ENCODE measurements at regions not wholly inside any gene's neighbourhood (a gene's known extent, or its start where the extent isn't known, plus 50 kb on each side); places are given as distances from the start of the nearest gene placed in this dataset.

DNA sequence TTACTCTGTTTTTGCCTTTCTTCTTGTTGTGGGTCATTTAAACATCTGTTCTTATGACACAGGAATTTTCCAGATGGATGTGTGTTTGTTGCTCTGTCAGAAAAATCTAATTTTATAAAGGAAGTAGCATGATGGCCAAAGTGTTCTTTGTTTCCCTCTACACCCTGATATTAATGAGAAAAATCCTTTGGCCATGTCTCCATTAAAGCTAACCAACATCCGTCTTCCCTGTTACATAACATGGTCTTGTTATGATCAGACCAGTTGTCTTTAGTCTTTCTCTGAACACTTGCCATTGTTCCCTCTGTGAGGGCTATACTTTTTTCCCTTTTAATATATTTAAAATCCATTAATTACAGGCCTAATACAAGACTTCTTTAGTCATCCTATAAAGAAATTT is 142.2 kb upstream of the SPRY2 start (continued):
- TF ChIP-seq, protein P1, sequence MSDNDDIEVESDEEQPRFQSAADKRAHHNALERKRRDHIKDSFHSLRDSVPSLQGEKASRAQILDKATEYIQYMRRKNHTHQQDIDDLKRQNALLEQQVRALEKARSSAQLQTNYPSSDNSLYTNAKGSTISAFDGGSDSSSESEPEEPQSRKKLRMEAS (IDR thresholded peaks at IDR 0.05; ENCODE audit: low read depth, low read length) = no peak
- TF ChIP-seq PAX5 (IDR thresholded peaks at IDR 0.05; ENCODE audit: borderline replicate concordance, low read depth, low read length) = no peak
- no peak for TF ChIP-seq SIX5 (IDR thresholded peaks at IDR 0.05; ENCODE audit: low read depth, low read length, severe bottlenecking)
- TF ChIP-seq KAT2A (conservative IDR thresholded peaks at IDR 0.05; ENCODE audit: control insufficient read depth, low read depth, low read length) = no peak
- TF ChIP-seq YBX1 (IDR thresholded peaks at IDR 0.05) = no peak

DNA sequence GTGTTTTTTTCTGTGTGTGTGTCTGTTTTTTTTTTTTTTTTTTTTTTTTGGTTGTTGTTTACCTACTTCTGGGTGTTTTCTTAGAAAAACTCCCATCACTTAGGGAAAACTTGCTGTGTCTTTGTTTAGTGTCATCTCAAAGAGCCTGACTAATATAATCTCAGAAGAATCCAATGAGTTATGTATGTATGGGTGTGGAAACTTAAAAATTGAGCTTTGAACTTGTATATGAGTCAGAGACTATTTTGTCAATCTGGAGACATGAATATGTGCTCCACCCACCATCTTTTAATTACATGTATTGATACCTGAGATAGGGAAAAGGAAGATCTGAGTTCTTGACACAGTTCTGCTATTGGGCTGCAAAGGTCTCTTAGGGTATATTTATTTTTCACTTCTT is 140.7 kb upstream of the SPRY2 start:
- in situ Hi-C loops (cut with MboI) = no loop called here
- intact Hi-C loops (cut with micrococcal nuclease; ENCODE audit: unreplicated experiment) = no loop called here
- Histone ChIP-seq H2AFZ (ENCODE audit: control insufficient read depth, low read depth, low read length) (no peak overlapping the region), H3K27me3 (replicated peaks in 1 of 2; ENCODE audit: control insufficient read depth in 2 of 2, insufficient read depth in 2 of 2, low read length in 1 of 2) (no peaks in the 10 kb centered on the region), H3K36me3 (ENCODE audit: control insufficient read depth in 2 of 2, insufficient read depth in 2 of 2, low read length in 1 of 2) (no peaks in the 10 kb centered on the region), H3K4me3 (no peak overlapping the region), H3K79me2 (ENCODE audit: control insufficient read depth, insufficient read depth, low read length) (no peaks in the 10 kb centered on the region), H3K27ac (ENCODE audit: control insufficient read depth, insufficient read depth) (no peak overlapping the region), H3K4me2 (ENCODE audit: control insufficient read depth, insufficient read depth) (no peak overlapping the region), H3K9me3 (replicated peaks; ENCODE audit: control insufficient read depth, insufficient read depth, low read length) (no peaks in the 10 kb centered on the region), H3K4me1 (ENCODE audit: control insufficient read depth, insufficient read depth, low read length) (no peaks in the 10 kb centered on the region), H4K20me1 (ENCODE audit: control insufficient read depth, insufficient read depth) (no peaks in the 10 kb centered on the region), H3K9ac (ENCODE audit: control insufficient read depth, insufficient read depth, low read length) (no peak overlapping the region)
- ChIA-PET CTCF (interaction anchor here (0.6 to 1.4 kb wide), 4 partner anchors 25 to 241 kb away, joined by 3 to 4 read pairs (median 4); no protein-coding TSS in a partner anchor), SMC1A (ENCODE audit: uncharacterized antibody, unreplicated experiment) (interaction anchor here (0.9 to 1.8 kb wide), 11 partner anchors 10 to 228 kb away, joined by 3 to 7 read pairs (median 4); no protein-coding TSS in a partner anchor), RAD21 (ENCODE audit: unreplicated experiment) (interaction anchor here (1.1 to 1.6 kb wide), 4 partner anchors 15 to 442 kb away, joined by 3 to 4 read pairs (median 4); no protein-coding TSS in a partner anchor), POLR2A (no interaction called here)
- BruUV-seq (replicated peaks) = no TSS peak
- FAIRE-seq (no peak), DNase-seq (ENCODE audit: low read depth, low spot score) (no peak), ATAC-seq (no peak)
- TF ChIP-seq JUNB (IDR thresholded peaks at IDR 0.05) (no peak), MEF2A (IDR thresholded peaks at IDR 0.05; ENCODE audit: insufficient read depth, low read depth, low read length) (no peak), BRCA1 (IDR thresholded peaks at IDR 0.05; ENCODE audit: low read depth, low read length) (no peak), NBN (IDR thresholded peaks at IDR 0.05) (no peak)
- TF ChIP-seq, protein P2, sequence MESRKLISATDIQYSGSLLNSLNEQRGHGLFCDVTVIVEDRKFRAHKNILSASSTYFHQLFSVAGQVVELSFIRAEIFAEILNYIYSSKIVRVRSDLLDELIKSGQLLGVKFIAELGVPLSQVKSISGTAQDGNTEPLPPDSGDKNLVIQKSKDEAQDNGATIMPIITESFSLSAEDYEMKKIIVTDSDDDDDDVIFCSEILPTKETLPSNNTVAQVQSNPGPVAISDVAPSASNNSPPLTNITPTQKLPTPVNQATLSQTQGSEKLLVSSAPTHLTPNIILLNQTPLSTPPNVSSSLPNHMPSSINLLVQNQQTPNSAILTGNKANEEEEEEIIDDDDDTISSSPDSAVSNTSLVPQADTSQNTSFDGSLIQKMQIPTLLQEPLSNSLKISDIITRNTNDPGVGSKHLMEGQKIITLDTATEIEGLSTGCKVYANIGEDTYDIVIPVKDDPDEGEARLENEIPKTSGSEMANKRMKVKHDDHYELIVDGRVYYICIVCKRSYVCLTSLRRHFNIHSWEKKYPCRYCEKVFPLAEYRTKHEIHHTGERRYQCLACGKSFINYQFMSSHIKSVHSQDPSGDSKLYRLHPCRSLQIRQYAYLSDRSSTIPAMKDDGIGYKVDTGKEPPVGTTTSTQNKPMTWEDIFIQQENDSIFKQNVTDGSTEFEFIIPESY (IDR thresholded peaks at IDR 0.05) = no peak

All from GM12878 (cell line).